Choroid plexus epithelial cell (primary cell): ENCODE measurements at regions not wholly inside any gene's neighbourhood (a gene's known extent, or its start where the extent isn't known, plus 50 kb on each side); places are given as distances from the start of the nearest gene placed in this dataset.

ENCODE experiments used
- DNase-seq: peaks from one replicate; pipeline ENCODE4 v3.0.0-alpha.2; 2010; ENCODE audit warnings: low read depth
- H3K4me3 ChIP-seq: 2 replicates; pipeline ENCODE4 v1.5.1; 2011; ENCODE audit warnings: low read depth, mild to moderate bottlenecking, control low read depth, low read length, moderate library complexity
- TF ChIP-seq, protein P1 (sequence below): conservative IDR thresholded peaks from 2 replicates; pipeline ENCODE4 v1.5.1; 2011; ENCODE audit warnings: low read depth, mild to moderate bottlenecking, control low read depth, inconsistent platforms, low read length, moderate library complexity

DNA sequence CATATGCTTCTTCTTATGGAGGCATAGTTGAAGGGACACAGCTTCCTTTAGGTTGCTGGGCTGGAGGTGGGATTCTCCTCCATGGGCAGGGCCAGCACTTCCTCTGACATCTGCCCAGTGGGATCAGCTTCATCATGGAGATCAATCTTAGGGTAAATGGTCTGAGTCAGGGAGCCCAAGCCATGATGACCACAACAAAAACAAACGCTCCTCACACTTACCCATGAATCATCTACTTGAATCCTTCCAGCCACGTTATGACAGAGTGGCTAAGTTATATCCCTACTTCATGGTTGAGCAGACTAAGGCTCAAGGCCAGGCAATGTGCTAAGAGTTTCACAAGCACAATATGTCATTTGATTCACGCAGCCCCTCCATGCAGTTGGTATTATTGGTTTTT, 87.2 kb upstream of the NMNAT3 start:
- H3K4me3 ChIP-seq = no peak overlapping the region
- DNase-seq = peak; percentile 92
- TF ChIP-seq, protein P1, sequence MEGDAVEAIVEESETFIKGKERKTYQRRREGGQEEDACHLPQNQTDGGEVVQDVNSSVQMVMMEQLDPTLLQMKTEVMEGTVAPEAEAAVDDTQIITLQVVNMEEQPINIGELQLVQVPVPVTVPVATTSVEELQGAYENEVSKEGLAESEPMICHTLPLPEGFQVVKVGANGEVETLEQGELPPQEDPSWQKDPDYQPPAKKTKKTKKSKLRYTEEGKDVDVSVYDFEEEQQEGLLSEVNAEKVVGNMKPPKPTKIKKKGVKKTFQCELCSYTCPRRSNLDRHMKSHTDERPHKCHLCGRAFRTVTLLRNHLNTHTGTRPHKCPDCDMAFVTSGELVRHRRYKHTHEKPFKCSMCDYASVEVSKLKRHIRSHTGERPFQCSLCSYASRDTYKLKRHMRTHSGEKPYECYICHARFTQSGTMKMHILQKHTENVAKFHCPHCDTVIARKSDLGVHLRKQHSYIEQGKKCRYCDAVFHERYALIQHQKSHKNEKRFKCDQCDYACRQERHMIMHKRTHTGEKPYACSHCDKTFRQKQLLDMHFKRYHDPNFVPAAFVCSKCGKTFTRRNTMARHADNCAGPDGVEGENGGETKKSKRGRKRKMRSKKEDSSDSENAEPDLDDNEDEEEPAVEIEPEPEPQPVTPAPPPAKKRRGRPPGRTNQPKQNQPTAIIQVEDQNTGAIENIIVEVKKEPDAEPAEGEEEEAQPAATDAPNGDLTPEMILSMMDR = no peak

DNA sequence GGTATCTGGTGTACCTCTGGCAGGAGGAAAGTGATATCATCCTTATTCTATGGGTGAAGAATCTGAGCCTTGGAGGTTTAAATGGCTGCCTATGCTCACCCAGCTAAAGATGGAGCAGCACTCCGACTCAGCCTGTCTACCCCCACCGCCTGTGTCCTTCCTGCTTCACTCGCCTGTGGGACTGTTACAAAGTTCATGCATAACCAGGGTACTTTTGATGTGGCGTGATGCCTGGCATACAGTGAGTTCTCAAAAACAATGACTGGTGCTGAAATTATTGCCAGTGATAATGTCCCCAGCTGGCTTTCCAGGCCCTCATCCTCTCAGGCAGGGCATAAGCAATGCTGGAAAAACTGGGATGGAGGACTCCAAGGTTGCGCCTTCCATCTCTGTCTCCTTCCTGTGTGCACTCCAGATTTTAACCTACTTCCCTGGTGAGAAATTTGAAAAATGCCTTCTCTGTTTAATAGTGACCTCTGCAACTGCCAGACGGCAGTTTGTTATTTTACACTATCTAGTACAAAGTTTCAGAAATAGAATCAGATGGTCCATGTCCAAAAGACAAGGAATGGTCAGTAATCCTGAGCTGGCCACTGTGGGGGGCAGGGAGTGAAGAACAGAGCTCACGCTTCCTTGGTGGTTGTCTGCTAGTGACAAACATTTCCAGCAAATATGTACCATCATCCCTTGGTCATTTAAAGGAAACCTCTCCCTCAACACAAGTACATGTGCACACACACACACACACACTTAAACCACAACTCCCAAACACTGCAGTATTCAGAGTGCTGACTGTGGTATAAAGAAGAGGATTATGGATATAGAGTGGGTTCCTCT, 86.5 kb upstream of the NMNAT3 start:
- no peak overlapping the region for H3K4me3 ChIP-seq
- peak; percentile 55 for DNase-seq
- TF ChIP-seq, protein P1 = no peak

DNA sequence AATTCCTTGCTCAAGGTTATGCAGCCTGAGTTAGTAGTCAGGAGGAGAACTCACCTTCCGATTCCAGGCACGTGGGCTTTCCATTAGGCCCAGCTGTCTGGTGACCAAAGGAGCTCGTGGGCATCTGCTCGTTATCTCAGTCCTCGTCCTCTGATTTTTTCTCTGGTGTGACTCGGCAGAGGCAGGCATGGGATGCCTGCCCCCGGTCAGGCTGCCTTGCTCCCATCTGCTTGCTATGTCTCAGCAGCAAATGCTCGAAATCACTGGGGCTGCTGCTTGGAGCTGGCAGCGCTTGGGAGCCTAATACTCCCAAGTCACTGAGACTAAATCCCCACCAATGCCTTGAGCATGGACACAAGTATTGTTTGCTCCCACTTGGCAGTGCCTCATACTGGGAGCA, 84.5 kb upstream of the NMNAT3 start:
- DNase-seq = no peak
- TF ChIP-seq, protein P1 = no peak
- H3K4me3 ChIP-seq = no peak overlapping the region

DNA sequence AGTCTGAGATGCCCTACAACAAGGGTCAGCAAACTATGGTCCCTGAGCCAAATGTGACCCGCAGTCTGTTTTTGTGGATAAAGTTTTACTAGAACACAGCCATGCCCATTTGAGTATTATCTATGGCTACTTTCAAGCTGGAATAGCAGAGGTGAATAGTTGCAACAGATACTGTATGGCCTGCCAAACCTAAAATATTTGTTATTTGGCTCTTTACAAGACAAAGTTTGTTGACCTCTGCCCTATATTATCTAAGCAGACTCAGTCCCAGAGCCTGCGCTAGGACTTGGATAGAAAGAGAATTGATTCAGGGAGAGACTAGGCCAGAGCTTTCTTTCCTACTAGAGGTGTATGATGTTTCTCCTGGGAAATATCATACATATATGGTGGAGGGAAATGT, 81.7 kb upstream of the NMNAT3 start:
- TF ChIP-seq, protein P1 = no peak
- H3K4me3 ChIP-seq = no peak overlapping the region
- DNase-seq = peak; percentile 56

DNA sequence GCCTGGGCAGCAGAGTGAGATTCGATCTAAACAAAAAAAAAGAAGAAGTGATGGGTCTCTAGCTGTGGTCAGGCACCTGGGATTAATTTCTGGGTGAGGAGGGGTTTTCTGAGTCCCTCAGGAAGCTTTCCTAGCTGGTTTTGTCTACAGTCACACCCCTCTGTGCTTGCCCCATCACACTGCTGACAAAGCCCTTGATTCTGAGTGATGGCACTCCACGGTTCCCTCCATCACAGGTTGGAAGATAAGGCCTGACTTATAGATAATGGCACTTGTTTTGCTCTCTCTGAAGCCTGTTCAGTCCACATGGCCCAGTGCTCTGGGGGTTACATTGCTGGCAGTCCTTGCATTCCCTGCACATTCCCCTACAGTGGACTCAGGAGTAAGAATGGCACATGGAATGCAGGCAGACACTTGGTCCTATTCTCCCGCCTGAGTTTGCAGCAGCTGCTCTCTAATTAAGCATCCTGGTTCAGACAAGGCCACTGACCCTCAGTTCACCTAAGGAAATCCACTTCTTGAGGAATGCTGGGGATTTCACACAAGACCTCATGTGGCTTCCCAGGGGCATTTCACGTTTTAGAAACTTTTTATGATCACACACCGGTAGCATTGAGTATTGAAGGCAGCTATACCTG, 81.0 kb upstream of the NMNAT3 start:
- H3K4me3 ChIP-seq = no peak overlapping the region
- DNase-seq = peak; percentile 94
- TF ChIP-seq, protein P1 = no peak

DNA sequence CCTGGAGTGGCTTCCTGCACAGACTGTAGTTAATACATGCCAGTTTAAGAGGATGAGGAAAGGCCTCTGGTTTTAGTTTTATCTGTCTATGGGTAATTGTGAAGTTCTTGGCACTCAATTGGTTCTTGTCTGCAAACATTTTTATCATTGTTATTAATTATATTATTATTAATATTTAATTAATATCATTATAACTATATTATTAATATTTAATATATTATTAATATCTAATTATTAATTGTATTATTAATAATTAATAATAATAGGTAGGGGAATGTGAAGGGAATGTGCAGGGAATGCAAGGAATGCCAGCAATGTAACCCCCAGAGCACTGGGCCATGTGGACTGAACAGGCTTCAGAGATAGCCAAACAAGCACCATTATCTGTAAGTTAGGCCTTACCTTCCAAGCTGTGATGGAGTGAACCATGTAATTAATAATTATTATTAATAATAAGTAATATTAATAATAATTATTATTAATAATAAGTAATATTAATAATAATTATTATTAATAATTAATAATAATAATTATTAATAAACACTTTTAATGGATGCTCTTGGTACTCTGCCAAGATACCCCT, 79.8 kb upstream of the NMNAT3 start:
- no peak overlapping the region for H3K4me3 ChIP-seq
- DNase-seq = peak; percentile 27
- TF ChIP-seq, protein P1 = no peak
